Sigmoid colon (tissue), 4 donors: ENCODE measurements at regions not wholly inside any gene's neighbourhood (a gene's known extent, or its start where the extent isn't known, plus 50 kb on each side); places are given as distances from the start of the nearest gene placed in this dataset.

Experiments
- CTCF ChIP-seq, 4 experiments: fragments of 450-650 bp in 3 of 4; fragments of 200-600 bp in 1 of 4; IDR thresholded peaks; one replicate each; pipeline ENCODE4 v1.5.1; 2016 to 2019; ENCODE audit warnings: antibody characterized with exemption in 4 of 4, mild to moderate bottlenecking in 3 of 4, moderate library complexity in 2 of 4
- EP300 ChIP-seq, 4 donors: sonication (generic); formaldehyde crosslinking; IDR thresholded peaks; one replicate each; pipeline ENCODE4 v1.6.1; 2017; ENCODE audit warnings: antibody characterized with exemption in 4 of 4
- POLR2AphosphoS5 ChIP-seq, 4 donors: sonication (generic); formaldehyde crosslinking; IDR thresholded peaks; one replicate each; pipeline ENCODE4 v1.6.1; 2017; ENCODE audit warnings: antibody characterized with exemption in 4 of 4

GRCh38 chr14:42000450-42000849 lies 393.8 kb downstream of the LRFN5 start:
- TF ChIP-seq EP300 (IDR thresholded peaks at IDR 0.05) (no peak), POLR2AphosphoS5 (IDR thresholded peaks at IDR 0.05) (no peak), CTCF (IDR thresholded peaks at IDR 0.05) (no peak)
